GM23338 (cell line): ENCODE measurements at regions not wholly inside any gene's neighbourhood (a gene's known extent, or its start where the extent isn't known, plus 50 kb on each side); places are given as distances from the start of the nearest gene placed in this dataset.

Experiments used
- ATAC-seq: fragments of 200-7000 bp; cut with Tn5 transposase; 3 replicates; pipeline ENCODE4 v1.9.1; 2020
- DNase-seq: peaks from one replicate; pipeline ENCODE4 v3.0.0-alpha.2; 2015; ENCODE audit warnings: low spot score
- H2AFZ ChIP-seq: fragments of 200-600 bp; sonication (generic); 2 replicates; pipeline ENCODE4 v1.8.0; 2016; ENCODE audit warnings: antibody characterized with exemption, mild to moderate bottlenecking, moderate library complexity
- H3F3A ChIP-seq: fragments of 200-600 bp; sonication (generic); replicated peaks from 2 replicates; pipeline ENCODE4 v1.8.0; 2017; ENCODE audit warnings: antibody characterized with exemption, mixed run types, low read depth
- H3K27ac ChIP-seq: fragments of 200-600 bp; sonication (generic); 2 replicates; pipeline ENCODE4 v1.6.1; 2016; ENCODE audit warnings: low read depth
- H3K27me3 ChIP-seq: fragments of 200-600 bp; sonication (generic); 2 replicates; pipeline ENCODE4 v1.8.0; 2016; ENCODE audit warnings: mild to moderate bottlenecking, mixed run types, moderate library complexity; ENCODE audit not compliant: insufficient read depth
- H3K36me3 ChIP-seq: fragments of 200-600 bp; sonication (generic); 2 replicates; pipeline ENCODE4 v1.8.0; 2016; ENCODE audit warnings: mild to moderate bottlenecking; ENCODE audit not compliant: insufficient read depth
- H3K4me1 ChIP-seq: fragments of 200-600 bp; sonication (generic); 2 replicates; pipeline ENCODE4 v1.8.0; 2016; ENCODE audit warnings: mild to moderate bottlenecking, moderate library complexity; ENCODE audit not compliant: insufficient read depth
- H3K4me2 ChIP-seq: fragments of 200-600 bp; sonication (generic); 2 replicates; pipeline ENCODE4 v1.7.1; 2017; ENCODE audit warnings: mixed run types
- H3K4me3 ChIP-seq: fragments of 200-600 bp; sonication (generic); 2 replicates; pipeline ENCODE4 v1.6.1; 2016; ENCODE audit warnings: mixed run types
- H3K79me2 ChIP-seq: fragments of 200-600 bp; sonication (generic); replicated peaks from 2 replicates; pipeline ENCODE4 v1.8.0; 2017; ENCODE audit warnings: mild to moderate bottlenecking; ENCODE audit not compliant: insufficient read depth
- H3K9me2 ChIP-seq: fragments of 200-600 bp; sonication (generic); 2 replicates; pipeline ENCODE4 v1.8.0; 2017; ENCODE audit not compliant: insufficient read depth
- H4K20me1 ChIP-seq: fragments of 200-600 bp; sonication (generic); replicated peaks from 2 replicates; pipeline ENCODE4 v1.8.0; 2017; ENCODE audit warnings: mild to moderate bottlenecking; ENCODE audit not compliant: insufficient read depth
- H3K27ac Mint-ChIP-seq: 2 replicates; pipeline ENCODE4 v1.8.0; 2020; ENCODE audit warnings: inconsistent platforms, mild to moderate bottlenecking, moderate library complexity, mixed read lengths
- H3K27me3 Mint-ChIP-seq: 3 replicates; pipeline ENCODE4 v1.8.0; 2022; ENCODE audit warnings: low read depth, mild to moderate bottlenecking, moderate library complexity, mixed read lengths, inconsistent platforms; ENCODE audit not compliant: insufficient read depth, poor library complexity
- H3K36me3 Mint-ChIP-seq: 3 replicates; pipeline ENCODE4 v1.8.0; 2021; ENCODE audit warnings: low read depth, mild to moderate bottlenecking, inconsistent platforms, moderate library complexity, mixed read lengths
- H3K4me1 Mint-ChIP-seq: 3 replicates; pipeline ENCODE4 v1.8.0; 2020; ENCODE audit warnings: mild to moderate bottlenecking, inconsistent platforms, mixed read lengths
- H3K4me3 Mint-ChIP-seq: 3 replicates; pipeline ENCODE4 v1.8.0; 2021; ENCODE audit warnings: moderate library complexity, mild to moderate bottlenecking, inconsistent platforms, mixed read lengths
- H3K9me3 Mint-ChIP-seq: 3 replicates; pipeline ENCODE4 v1.8.0; 2020; ENCODE audit warnings: moderate library complexity, mild to moderate bottlenecking, inconsistent platforms, mixed read lengths
- CREB1 ChIP-seq: fragments of 250-450 bp; sonication (Bioruptor Pico); IDR thresholded peaks from 2 replicates; pipeline ENCODE4 v1.5.0; 2020; ENCODE audit warnings: low read depth, mild to moderate bottlenecking, moderate library complexity
- CTCF ChIP-seq, 2 experiments: fragments of 200-600 bp in 1 of 2; sonication (generic) in 1 of 2; conservative IDR thresholded peaks; 2 replicates each; pipeline versions ENCODE4 v1.5.1 to v1.6.1; 2016 to 2017; ENCODE audit warnings: antibody characterized with exemption in 2 of 2, low read depth in 2 of 2, mild to moderate bottlenecking in 2 of 2, moderate library complexity in 1 of 2
- ETS1 ChIP-seq: IDR thresholded peaks from 2 replicates; pipeline ENCODE4 v1.6.1; 2016; ENCODE audit warnings: antibody characterized with exemption
- EZH2 ChIP-seq: fragments of 200-600 bp; sonication (generic); IDR thresholded peaks from one replicate; pipeline ENCODE4 v1.8.0; 2017; ENCODE audit warnings: antibody characterized with exemption, mild to moderate bottlenecking, low read depth; ENCODE audit not compliant: unreplicated experiment
- EZH2phosphoT487 ChIP-seq: fragments of 200-600 bp; sonication (generic); IDR thresholded peaks from one replicate; pipeline ENCODE4 v1.8.1; 2018; ENCODE audit warnings: antibody characterized with exemption; ENCODE audit not compliant: unreplicated experiment
- JUNB ChIP-seq: IDR thresholded peaks from one replicate; pipeline ENCODE4 v1.6.1; 2016; ENCODE audit warnings: antibody characterized with exemption; ENCODE audit not compliant: unreplicated experiment
- NANOG ChIP-seq: IDR thresholded peaks from 2 replicates; pipeline ENCODE4 v1.6.1; 2016; ENCODE audit warnings: antibody characterized with exemption, borderline replicate concordance
- POLR2AphosphoS5 ChIP-seq: IDR thresholded peaks from 2 replicates; pipeline ENCODE4 v1.6.1; 2016; ENCODE audit warnings: antibody characterized with exemption, low read depth
- REST ChIP-seq: IDR thresholded peaks from one replicate; pipeline ENCODE4 v1.6.1; 2018; ENCODE audit warnings: antibody characterized with exemption; ENCODE audit not compliant: unreplicated experiment
- STAT1 ChIP-seq: IDR thresholded peaks from one replicate; pipeline ENCODE4 v1.6.1; 2016; ENCODE audit warnings: antibody characterized with exemption; ENCODE audit not compliant: unreplicated experiment
- ZNF114 ChIP-seq: fragments of 250-450 bp; sonication (Bioruptor Pico); IDR thresholded peaks from 2 replicates; pipeline ENCODE4 v1.5.0; 2020; ENCODE audit warnings: mild to moderate bottlenecking, moderate library complexity
- ZNF331 ChIP-seq: fragments of 250-450 bp; sonication (Bioruptor Pico); IDR thresholded peaks from 2 replicates; pipeline ENCODE4 v1.5.0; 2020; ENCODE audit warnings: low read depth, mild to moderate bottlenecking, moderate library complexity
- ZNF462 ChIP-seq: fragments of 250-450 bp; sonication (Bioruptor Pico); IDR thresholded peaks from 2 replicates; pipeline ENCODE4 v1.5.0; 2020; ENCODE audit warnings: mild to moderate bottlenecking, moderate library complexity

GRCh38 chr15:25181293-25182097 lies 226.7 kb downstream of the SNRPN start:
- Mint-ChIP-seq H3K36me3 (peaks cover 17% of the 10 kb centered on the region), H3K27me3 (peaks cover 6% of the 10 kb centered on the region)
- no peak for DNase-seq

More at GRCh38 chr15:25181293-25182097, 226.7 kb downstream of the SNRPN start:
- H3K27ac ChIP-seq: no peak overlapping the region
- Mint-ChIP-seq H3K27ac (no peak overlapping the region), H3K9me3 (peaks cover 96% of the 10 kb centered on the region), H3K4me3 (no peak overlapping the region), H3K4me1 (no peaks in the 10 kb centered on the region)
- H3F3A ChIP-seq: no peaks in the 10 kb centered on the region
- H3K4me2 ChIP-seq: no peak overlapping the region
- no peaks in the 10 kb centered on the region for H3K36me3 ChIP-seq
- H3K4me3 ChIP-seq: no peak overlapping the region
- H3K9me2 ChIP-seq: no peaks in the 10 kb centered on the region
- H3K4me1 ChIP-seq: no peaks in the 10 kb centered on the region
- no peaks in the 10 kb centered on the region for H3K79me2 ChIP-seq
- H3K27me3 ChIP-seq: no peaks in the 10 kb centered on the region
- H2AFZ ChIP-seq: no peak overlapping the region
- no peak for TF ChIP-seq POLR2AphosphoS5
- TF ChIP-seq ZNF462 (CRISPR knock-in tag): no peak
- TF ChIP-seq CTCF (conservative IDR thresholded peaks at IDR 0.05; ENCODE audit: low read depth in 2 of 2): no peak
- no peak for TF ChIP-seq ETS1
- TF ChIP-seq REST: no peak
- TF ChIP-seq STAT1: no peak
- TF ChIP-seq EZH2: no peak
- TF ChIP-seq JUNB: no peak
- TF ChIP-seq CREB1 (CRISPR knock-in tag): no peak
- TF ChIP-seq ZNF114 (CRISPR knock-in tag): no peak
- no peak for TF ChIP-seq EZH2phosphoT487
- TF ChIP-seq NANOG: no peak
- no peak for TF ChIP-seq ZNF331
- no peak for ATAC-seq
- no peaks in the 10 kb centered on the region for H4K20me1 ChIP-seq
